Activated naive CD4-positive, alpha-beta T cell treated with anti-CD3 and anti-CD28 coated beads, Interleukin-2, amount 50 U/mL, for 24 hours (primary cell): ENCODE measurements at regions not wholly inside any gene's neighbourhood (a gene's known extent, or its start where the extent isn't known, plus 50 kb on each side); places are given as distances from the start of the nearest gene placed in this dataset.
"Not testable (repeated sequence)": the region's sequence is repeated elsewhere in the genome, so short reads cannot be mapped to it uniquely, and the experiment has no call there.

Source experiments
- H3K27ac Mint-ChIP-seq: one replicate; pipeline ENCODE4 v1.8.0; 2021; ENCODE audit warnings: mild to moderate bottlenecking, mixed read lengths
- H3K27me3 Mint-ChIP-seq: one replicate; pipeline ENCODE4 v1.8.0; 2021; ENCODE audit warnings: mixed read lengths
- H3K36me3 Mint-ChIP-seq: one replicate; pipeline ENCODE4 v1.8.0; 2021; ENCODE audit warnings: mixed read lengths
- H3K4me1 Mint-ChIP-seq: one replicate; pipeline ENCODE4 v1.8.0; 2021; ENCODE audit warnings: mixed read lengths
- H3K4me3 Mint-ChIP-seq: one replicate; pipeline ENCODE4 v1.8.0; 2021; ENCODE audit warnings: mild to moderate bottlenecking, mixed read lengths
- H3K9me3 Mint-ChIP-seq: one replicate; pipeline ENCODE4 v1.8.0; 2021; ENCODE audit warnings: mixed read lengths

GRCh38 chr20:43404878-43405277 is 52.8 kb upstream of the SRSF6 start:
- H3K4me1 Mint-ChIP-seq, result no peaks in the 10 kb centered on the region
- H3K27me3 Mint-ChIP-seq, result peaks cover 36% of the 10 kb centered on the region
- peaks cover 5% of the 10 kb centered on the region for H3K36me3 Mint-ChIP-seq
- no peak overlapping the region for H3K4me3 Mint-ChIP-seq
- H3K27ac Mint-ChIP-seq, result no peak overlapping the region
- H3K9me3 Mint-ChIP-seq, result peaks cover 9% of the 10 kb centered on the region

- H3K9me3 Mint-ChIP-seq, H3K4me1 Mint-ChIP-seq, H3K27ac Mint-ChIP-seq, H3K36me3 Mint-ChIP-seq, H3K4me3 Mint-ChIP-seq: not testable (repeated sequence)
- H3K27me3 Mint-ChIP-seq, result peaks cover 18% of the 10 kb centered on the region
These were observed 56.8 kb upstream of the SRSF6 start for GRCh38 chr20:43400882-43401281.

- Mint-ChIP-seq H3K9me3 (no peaks in the 10 kb centered on the region), H3K36me3 (no peaks in the 10 kb centered on the region), H3K27ac (no peak overlapping the region), H3K27me3 (peaks cover 11% of the 10 kb centered on the region), H3K4me3 (no peak overlapping the region), H3K4me1 (no peaks in the 10 kb centered on the region)
These were observed 58.9 kb upstream of the SRSF6 start for GRCh38 chr20:43398676-43399324.

- Mint-ChIP-seq H3K27me3 (peaks cover 10% of the 10 kb centered on the region), H3K27ac (no peak overlapping the region), H3K4me3 (no peak overlapping the region), H3K4me1 (no peaks in the 10 kb centered on the region), H3K9me3 (no peaks in the 10 kb centered on the region), H3K36me3 (no peaks in the 10 kb centered on the region)
These were observed 60.5 kb upstream of the SRSF6 start for GRCh38 chr20:43397147-43397546.

- peaks cover 9% of the 10 kb centered on the region for H3K27me3 Mint-ChIP-seq
- H3K9me3 Mint-ChIP-seq, result no peaks in the 10 kb centered on the region
- H3K27ac Mint-ChIP-seq, result no peak overlapping the region
- no peaks in the 10 kb centered on the region for H3K36me3 Mint-ChIP-seq
- no peaks in the 10 kb centered on the region for H3K4me1 Mint-ChIP-seq
- H3K4me3 Mint-ChIP-seq, result no peak overlapping the region
These were observed 64.6 kb upstream of the SRSF6 start for GRCh38 chr20:43393052-43393451.

- Mint-ChIP-seq H3K9me3 (no peaks in the 10 kb centered on the region), H3K4me3 (no peak overlapping the region), H3K4me1 (no peaks in the 10 kb centered on the region), H3K27me3 (peaks cover 9% of the 10 kb centered on the region), H3K27ac (no peak overlapping the region), H3K36me3 (no peaks in the 10 kb centered on the region)
These were observed 65.1 kb upstream of the SRSF6 start for GRCh38 chr20:43392561-43392960.

- Mint-ChIP-seq H3K27ac (no peak overlapping the region), H3K27me3 (peaks cover 11% of the 10 kb centered on the region), H3K4me3 (no peak overlapping the region), H3K9me3 (no peaks in the 10 kb centered on the region), H3K4me1 (no peaks in the 10 kb centered on the region), H3K36me3 (no peaks in the 10 kb centered on the region)
These were observed 67.7 kb upstream of the SRSF6 start for GRCh38 chr20:43389839-43390626.

- Mint-ChIP-seq H3K27ac (no peak overlapping the region), H3K36me3 (no peaks in the 10 kb centered on the region), H3K4me1 (no peaks in the 10 kb centered on the region), H3K9me3 (no peaks in the 10 kb centered on the region), H3K27me3 (peaks cover 13% of the 10 kb centered on the region), H3K4me3 (no peak overlapping the region)
These were observed 68.5 kb upstream of the SRSF6 start for GRCh38 chr20:43389211-43389610.

- Mint-ChIP-seq H3K4me3 (no peak overlapping the region), H3K36me3 (no peaks in the 10 kb centered on the region), H3K9me3 (no peaks in the 10 kb centered on the region), H3K27me3 (peaks cover 10% of the 10 kb centered on the region), H3K4me1 (no peaks in the 10 kb centered on the region), H3K27ac (no peak overlapping the region)
These were observed 69.3 kb upstream of the SRSF6 start for GRCh38 chr20:43388268-43389002.

- H3K36me3 Mint-ChIP-seq, result no peaks in the 10 kb centered on the region
- H3K4me1 Mint-ChIP-seq, result no peaks in the 10 kb centered on the region
- H3K27me3 Mint-ChIP-seq, result peaks cover 10% of the 10 kb centered on the region
- H3K4me3 Mint-ChIP-seq, result no peak overlapping the region
- H3K27ac Mint-ChIP-seq, result no peak overlapping the region
- no peaks in the 10 kb centered on the region for H3K9me3 Mint-ChIP-seq
These were observed 70.0 kb upstream of the SRSF6 start for GRCh38 chr20:43387737-43388136.

GRCh38 chr20:43386878-43387277 is 70.8 kb upstream of the SRSF6 start:
- H3K27ac Mint-ChIP-seq, result no peak overlapping the region
- no peaks in the 10 kb centered on the region for H3K9me3 Mint-ChIP-seq
- no peak overlapping the region for H3K4me3 Mint-ChIP-seq
- H3K27me3 Mint-ChIP-seq, result peaks cover 10% of the 10 kb centered on the region
- no peaks in the 10 kb centered on the region for H3K4me1 Mint-ChIP-seq
- H3K36me3 Mint-ChIP-seq, result no peaks in the 10 kb centered on the region

- Mint-ChIP-seq H3K27ac (peak overlapping the region; percentile 51), H3K4me1 (no peaks in the 10 kb centered on the region), H3K27me3 (peaks cover 7% of the 10 kb centered on the region), H3K9me3 (no peaks in the 10 kb centered on the region), H3K4me3 (no peak overlapping the region), H3K36me3 (no peaks in the 10 kb centered on the region)
These were observed 71.8 kb upstream of the SRSF6 start for GRCh38 chr20:43385914-43386313.

- Mint-ChIP-seq H3K9me3 (no peaks in the 10 kb centered on the region), H3K36me3 (no peaks in the 10 kb centered on the region), H3K27me3 (peaks cover 11% of the 10 kb centered on the region), H3K27ac (no peak overlapping the region), H3K4me3 (no peak overlapping the region), H3K4me1 (no peaks in the 10 kb centered on the region)
These were observed 73.4 kb upstream of the SRSF6 start for GRCh38 chr20:43384101-43384940.

- no peaks in the 10 kb centered on the region for H3K9me3 Mint-ChIP-seq
- no peak overlapping the region for H3K27ac Mint-ChIP-seq
- no peaks in the 10 kb centered on the region for H3K4me1 Mint-ChIP-seq
- no peaks in the 10 kb centered on the region for H3K36me3 Mint-ChIP-seq
- H3K4me3 Mint-ChIP-seq, result no peak overlapping the region
- peaks cover 14% of the 10 kb centered on the region for H3K27me3 Mint-ChIP-seq
These were observed 74.5 kb upstream of the SRSF6 start for GRCh38 chr20:43383026-43383795.

- not testable (repeated sequence) for H3K36me3 Mint-ChIP-seq, H3K9me3 Mint-ChIP-seq, H3K4me3 Mint-ChIP-seq, H3K27ac Mint-ChIP-seq, H3K4me1 Mint-ChIP-seq
- peaks cover 17% of the 10 kb centered on the region for H3K27me3 Mint-ChIP-seq
These were observed 75.6 kb upstream of the SRSF6 start for GRCh38 chr20:43382135-43382534.
